HFF-Myc (cell line): ENCODE measurements at regions not wholly inside any gene's neighbourhood (a gene's known extent, or its start where the extent isn't known, plus 50 kb on each side); places are given as distances from the start of the nearest gene placed in this dataset.

Source experiments
- DNase-seq: peaks from one replicate; pipeline ENCODE4 v3.0.0-alpha.2; 2011; ENCODE audit warnings: low read depth; ENCODE audit errors: extremely low read depth
- H3K4me3 ChIP-seq: replicated peaks from 2 replicates; pipeline ENCODE4 v1.5.1; 2011; ENCODE audit warnings: low read depth, mild to moderate bottlenecking, control low read depth, low read length
- CTCF ChIP-seq: IDR thresholded peaks from 2 replicates; pipeline ENCODE4 v1.5.1; 2012; ENCODE audit warnings: mild to moderate bottlenecking, low read depth, low read length, control low read depth; ENCODE audit errors: missing control alignments

- DNase-seq: no peak
- H3K4me3 ChIP-seq: no peak overlapping the region
- no peak for TF ChIP-seq CTCF
Measured at GRCh38 chr6:25132934-25133333, 146.2 kb upstream of the CARMIL1 start.

- no peak for TF ChIP-seq CTCF
- H3K4me3 ChIP-seq: no peak overlapping the region
- DNase-seq: no peak
Measured at GRCh38 chr6:25133568-25133967, 145.6 kb upstream of the CARMIL1 start.

GRCh38 chr6:25136854-25137253, 142.3 kb upstream of the CARMIL1 start:
- H3K4me3 ChIP-seq: no peak overlapping the region
- DNase-seq: no peak
- no peak for TF ChIP-seq CTCF

- peak overlapping the region; percentile 27; the same call in 1 of the 2 replicates for H3K4me3 ChIP-seq
- TF ChIP-seq CTCF: no peak
- DNase-seq: no peak
Measured at GRCh38 chr6:25137480-25137879, 141.7 kb upstream of the CARMIL1 start.

- TF ChIP-seq CTCF: no peak
- peak overlapping the region; percentile 27 for H3K4me3 ChIP-seq
- DNase-seq: no peak
Measured at GRCh38 chr6:25137916-25138232, 141.3 kb upstream of the CARMIL1 start.

- DNase-seq: peak; percentile 71
- H3K4me3 ChIP-seq: peak overlapping the region; percentile 27
Measured at GRCh38 chr6:25138233-25138933, 140.8 kb upstream of the CARMIL1 start.

More at GRCh38 chr6:25138233-25138933, 140.8 kb upstream of the CARMIL1 start:
- TF ChIP-seq CTCF: peak; percentile 32
